MCF 10A (cell line): ENCODE measurements at regions not wholly inside any gene's neighbourhood (a gene's known extent, or its start where the extent isn't known, plus 50 kb on each side); places are given as distances from the start of the nearest gene placed in this dataset.

Experiments
- BruUV-seq: library from RNA; stranded (reverse); fragments of 400-500 nt; replicated peaks from 2 replicates; lab custom pipeline; 2021; lab: Mats Ljungman, UMichigan
- CTCF ChIA-PET: fragments of 300-600 bp; sonication (Branson Sonifier 250); formaldehyde crosslinking; extraction: SDS; loops from one replicate; lab custom pipeline; 2021; ENCODE audit warnings: antibody characterized with exemption, inconsistent platforms; lab: Yijun Ruan, JAX
- POLR2A ChIA-PET: fragments of 300-600, 350-650 bp; sonication (Branson Sonifier 250); formaldehyde crosslinking; extraction: SDS; loops from one replicate; lab custom pipeline; 2020; ENCODE audit warnings: antibody characterized with exemption, inconsistent platforms; lab: Yijun Ruan, JAX
- DNase-seq: peaks from one replicate; pipeline ENCODE4 v3.0.0-alpha.2; 2018; ENCODE audit not compliant: unreplicated experiment
- H3K27ac Mint-ChIP-seq: one replicate; pipeline ENCODE4 v1.8.0; 2022; ENCODE audit warnings: mild to moderate bottlenecking, low read depth, mixed read lengths; ENCODE audit not compliant: unreplicated experiment
- H3K27me3 Mint-ChIP-seq: one replicate; pipeline ENCODE4 v1.8.0; 2022; ENCODE audit warnings: mixed read lengths; ENCODE audit not compliant: insufficient read depth, unreplicated experiment
- H3K36me3 Mint-ChIP-seq: one replicate; pipeline ENCODE4 v1.8.0; 2022; ENCODE audit warnings: mild to moderate bottlenecking, moderate library complexity, mixed read lengths; ENCODE audit not compliant: insufficient read depth, unreplicated experiment
- H3K4me1 Mint-ChIP-seq: one replicate; pipeline ENCODE4 v1.8.0; 2022; ENCODE audit warnings: mixed read lengths; ENCODE audit not compliant: insufficient read depth, unreplicated experiment
- H3K4me3 Mint-ChIP-seq: one replicate; pipeline ENCODE4 v1.8.0; 2022; ENCODE audit warnings: mild to moderate bottlenecking, moderate library complexity, mixed read lengths; ENCODE audit not compliant: unreplicated experiment
- H3K9me3 Mint-ChIP-seq: one replicate; pipeline ENCODE4 v1.8.0; 2022; ENCODE audit warnings: mixed read lengths; ENCODE audit not compliant: unreplicated experiment
- intact Hi-C: fragments of 100-400 bp; cut with micrococcal nuclease; formaldehyde crosslinking; loops from 2 replicates; pipeline ENCODE4 v1.14.1; 2022
- TF ChIP-seq, protein P1 (sequence below): fragments of 200-600 bp; IDR thresholded peaks from one replicate; pipeline ENCODE4 v1.8.0; 2022; ENCODE audit warnings: antibody characterized with exemption, mild to moderate bottlenecking; ENCODE audit not compliant: unreplicated experiment

DNA sequence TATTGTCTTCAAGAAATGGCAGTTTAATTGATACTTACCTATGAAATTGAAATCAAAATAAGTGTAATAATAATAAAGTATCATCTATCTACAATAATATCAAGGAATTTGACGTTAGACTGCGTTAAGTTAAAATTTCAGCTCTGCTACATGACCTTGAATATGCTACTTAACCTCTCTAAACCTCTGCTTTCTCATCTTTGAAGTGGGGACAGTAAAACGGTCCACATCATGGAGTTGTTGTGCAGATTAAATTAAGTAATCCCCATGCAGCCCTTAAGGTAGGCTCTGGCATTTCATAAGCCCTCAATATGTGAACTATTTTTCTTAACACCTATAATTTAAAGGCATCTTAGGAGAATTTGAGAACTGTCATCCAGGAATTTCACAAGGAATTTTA, 252.4 kb upstream of the PHF14 start:
- BruUV-seq = no TSS peak
- intact Hi-C loops = no loop called here
- ChIA-PET POLR2A (no interaction called here), CTCF (interaction anchor here (0.9 kb wide), 1 partner anchor 20 kb away, joined by 3 read pairs; no protein-coding TSS in a partner anchor)
- H3K36me3 Mint-ChIP-seq = no peaks in the 10 kb centered on the region
- H3K4me3 Mint-ChIP-seq = no peak overlapping the region
- no peaks in the 10 kb centered on the region for H3K9me3 Mint-ChIP-seq
- H3K4me1 Mint-ChIP-seq = no peaks in the 10 kb centered on the region
- H3K27ac Mint-ChIP-seq = no peak overlapping the region
- no peak for DNase-seq
- TF ChIP-seq, protein P1, sequence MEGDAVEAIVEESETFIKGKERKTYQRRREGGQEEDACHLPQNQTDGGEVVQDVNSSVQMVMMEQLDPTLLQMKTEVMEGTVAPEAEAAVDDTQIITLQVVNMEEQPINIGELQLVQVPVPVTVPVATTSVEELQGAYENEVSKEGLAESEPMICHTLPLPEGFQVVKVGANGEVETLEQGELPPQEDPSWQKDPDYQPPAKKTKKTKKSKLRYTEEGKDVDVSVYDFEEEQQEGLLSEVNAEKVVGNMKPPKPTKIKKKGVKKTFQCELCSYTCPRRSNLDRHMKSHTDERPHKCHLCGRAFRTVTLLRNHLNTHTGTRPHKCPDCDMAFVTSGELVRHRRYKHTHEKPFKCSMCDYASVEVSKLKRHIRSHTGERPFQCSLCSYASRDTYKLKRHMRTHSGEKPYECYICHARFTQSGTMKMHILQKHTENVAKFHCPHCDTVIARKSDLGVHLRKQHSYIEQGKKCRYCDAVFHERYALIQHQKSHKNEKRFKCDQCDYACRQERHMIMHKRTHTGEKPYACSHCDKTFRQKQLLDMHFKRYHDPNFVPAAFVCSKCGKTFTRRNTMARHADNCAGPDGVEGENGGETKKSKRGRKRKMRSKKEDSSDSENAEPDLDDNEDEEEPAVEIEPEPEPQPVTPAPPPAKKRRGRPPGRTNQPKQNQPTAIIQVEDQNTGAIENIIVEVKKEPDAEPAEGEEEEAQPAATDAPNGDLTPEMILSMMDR = no peak
- no peaks in the 10 kb centered on the region for H3K27me3 Mint-ChIP-seq

- H3K27ac Mint-ChIP-seq = no peak overlapping the region
- POLR2A ChIA-PET = no interaction called here
- no peak overlapping the region for H3K4me3 Mint-ChIP-seq
- H3K9me3 Mint-ChIP-seq = no peaks in the 10 kb centered on the region
- DNase-seq = no peak
- no TSS peak for BruUV-seq
- intact Hi-C loops = no loop called here
- no peaks in the 10 kb centered on the region for H3K4me1 Mint-ChIP-seq
- CTCF ChIA-PET = no interaction called here
- H3K36me3 Mint-ChIP-seq = no peaks in the 10 kb centered on the region
- no peaks in the 10 kb centered on the region for H3K27me3 Mint-ChIP-seq
- TF ChIP-seq, protein P1 = no peak
Observed at GRCh38 chr7:10723832-10724231, 249.8 kb upstream of the PHF14 start.

- DNase-seq = no peak
- Mint-ChIP-seq H3K4me1 (no peaks in the 10 kb centered on the region), H3K9me3 (no peaks in the 10 kb centered on the region), H3K27me3 (no peaks in the 10 kb centered on the region), H3K36me3 (no peaks in the 10 kb centered on the region), H3K4me3 (no peak overlapping the region), H3K27ac (no peak overlapping the region)
- CTCF ChIA-PET = no interaction called here
- intact Hi-C loops = no loop called here
- BruUV-seq = no TSS peak
- POLR2A ChIA-PET = no interaction called here
- TF ChIP-seq, protein P1 = no peak
Observed at GRCh38 chr7:10724449-10724848, 249.2 kb upstream of the PHF14 start.

DNA sequence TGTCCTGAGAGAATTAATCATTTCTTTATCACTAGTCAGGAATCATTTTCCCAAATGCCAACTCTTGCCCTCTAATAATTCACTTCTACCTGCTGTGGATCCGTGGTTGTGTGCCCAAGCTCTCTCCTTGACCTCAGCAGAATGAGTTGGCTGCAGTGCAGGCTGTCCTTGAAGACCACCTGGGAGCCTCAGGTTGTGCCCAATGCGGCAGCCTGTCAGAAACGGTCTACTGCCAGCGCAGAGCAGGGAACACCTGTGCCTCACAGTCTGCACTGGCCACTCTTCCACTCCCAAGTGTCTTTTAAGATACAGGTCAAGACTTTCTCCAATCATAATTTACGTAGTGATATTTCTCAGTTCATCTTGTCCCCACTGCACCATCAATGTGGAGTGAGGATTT, 246.0 kb upstream of the PHF14 start:
- no peaks in the 10 kb centered on the region for H3K4me1 Mint-ChIP-seq
- H3K27me3 Mint-ChIP-seq = no peaks in the 10 kb centered on the region
- no TSS peak for BruUV-seq
- ChIA-PET CTCF (interaction anchor here (0.6 kb wide), 1 partner anchor 124 kb away, joined by 3 read pairs; no protein-coding TSS in a partner anchor), POLR2A (no interaction called here)
- no peak overlapping the region for H3K27ac Mint-ChIP-seq
- no peak overlapping the region for H3K4me3 Mint-ChIP-seq
- TF ChIP-seq, protein P1 = no peak
- no peaks in the 10 kb centered on the region for H3K9me3 Mint-ChIP-seq
- intact Hi-C loops = no loop called here
- no peak for DNase-seq
- no peaks in the 10 kb centered on the region for H3K36me3 Mint-ChIP-seq
